ENCODE measurements at regions not wholly inside any gene's neighbourhood (a gene's known extent, or its start where the extent isn't known, plus 50 kb on each side); places are given as distances from the start of the nearest gene placed in this dataset.

DNA sequence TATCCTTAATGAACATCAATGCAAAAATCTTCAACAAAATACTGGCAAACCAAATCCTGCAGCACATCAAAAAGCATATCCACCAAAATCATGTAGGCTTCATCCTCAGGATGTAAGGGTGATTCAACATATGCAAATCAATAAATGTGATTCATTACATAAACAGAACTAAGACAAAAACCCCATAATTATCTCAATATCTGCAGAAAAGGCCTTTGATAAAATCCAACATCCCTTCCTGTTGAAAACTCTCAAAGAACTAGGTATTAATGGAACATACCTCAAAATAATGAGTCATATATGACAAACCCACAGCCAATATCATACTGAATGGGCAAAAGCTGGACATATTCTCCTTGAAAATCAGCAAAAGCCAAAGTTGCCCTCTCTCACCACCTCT is 54.6 kb upstream of the DEPDC1 start:
- DNase-seq (ENCODE audit: low read depth in 4 of 4, low spot score in 3 of 4), result no peak

- DNase-seq (ENCODE audit: low read depth in 4 of 4, low spot score in 3 of 4), result no peak
Observed at GRCh38 chr1:68558321-68559026, 61.6 kb upstream of the DEPDC1 start.

DNA sequence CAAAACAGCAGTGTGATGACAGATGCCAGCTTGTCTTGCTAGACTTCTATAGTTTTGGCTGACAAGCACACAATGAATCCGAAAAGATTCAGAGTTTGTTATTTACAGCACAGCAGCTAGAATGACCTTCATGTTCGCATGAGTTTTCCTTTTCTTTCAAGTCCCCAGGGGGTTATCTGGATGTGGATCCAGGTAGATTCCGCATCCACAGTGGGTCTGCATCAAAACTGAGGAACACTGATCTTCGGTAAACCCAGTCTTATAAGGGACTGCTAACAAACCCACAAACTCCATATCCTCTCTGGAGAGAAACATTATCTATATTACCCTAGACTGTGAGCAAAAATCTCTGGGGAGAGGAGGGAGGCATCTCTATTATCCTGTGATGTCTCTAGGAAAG is 69.0 kb upstream of the DEPDC1 start:
- no peak for DNase-seq (ENCODE audit: low read depth in 4 of 4, low spot score in 3 of 4)

DNA sequence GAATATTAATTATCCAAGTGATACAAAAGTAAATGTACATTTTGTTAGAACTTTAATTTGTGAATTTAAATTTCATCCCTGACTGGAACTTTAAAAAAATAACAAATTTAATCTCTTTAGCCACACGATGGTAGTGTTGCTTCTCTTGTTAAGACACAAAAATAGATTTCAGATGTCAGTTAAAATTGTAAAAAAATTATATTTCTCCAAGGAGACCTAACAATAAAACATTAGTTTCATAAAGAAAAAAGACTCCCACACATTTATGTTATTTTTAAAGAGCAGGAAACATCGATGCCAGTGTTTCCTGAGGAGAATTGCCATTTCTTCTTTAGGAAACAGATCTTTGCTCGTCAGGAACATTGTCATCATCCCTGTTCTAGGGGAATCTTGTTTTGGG is 74.0 kb upstream of the DEPDC1 start:
- DNase-seq (ENCODE audit: low read depth in 4 of 4, low spot score in 3 of 4), result no peak

DNA sequence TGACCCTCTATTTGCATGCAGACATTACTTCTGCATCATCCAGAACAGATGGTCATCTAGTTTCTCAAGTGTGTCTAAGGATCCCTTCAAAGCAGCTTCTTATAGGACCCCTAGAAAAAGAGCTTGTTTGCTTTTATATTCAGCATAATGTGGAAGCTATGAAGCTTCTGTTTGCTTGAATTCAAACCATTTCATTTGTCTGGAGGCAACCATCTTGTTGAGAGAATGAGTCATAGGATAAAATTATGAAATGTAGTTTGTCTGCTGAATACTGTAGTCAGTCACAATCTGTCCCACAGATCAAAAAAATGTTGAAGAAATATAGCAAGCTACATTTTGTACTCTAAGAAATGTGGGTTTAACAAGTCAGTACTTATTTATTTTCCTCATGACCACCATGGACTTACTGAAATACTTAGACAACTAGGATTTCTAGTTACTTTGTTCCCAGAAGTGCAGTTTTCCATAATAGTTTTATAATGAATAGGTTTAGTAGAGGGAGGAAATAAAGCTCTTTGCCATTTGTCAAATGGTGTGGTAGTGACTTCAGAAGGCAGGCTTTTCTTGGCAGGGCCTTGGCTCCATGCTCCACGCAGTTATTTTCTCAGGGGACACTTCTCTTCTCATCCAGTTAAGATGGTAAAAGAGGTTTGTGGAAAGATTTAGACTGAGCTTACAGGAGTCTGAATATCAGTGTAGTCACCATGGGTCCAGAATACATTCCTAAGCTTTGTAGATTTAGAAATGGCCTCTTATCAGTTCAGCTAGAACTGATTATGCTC is 74.8 kb upstream of the DEPDC1 start:
- DNase-seq (ENCODE audit: low read depth in 4 of 4, low spot score in 3 of 4), result no peak

- no peak for DNase-seq (ENCODE audit: low read depth in 4 of 4, low spot score in 3 of 4)
Observed at GRCh38 chr1:68585351-68585750, 88.5 kb upstream of the DEPDC1 start.

GRCh38 chr1:68586766-68587165 is 89.9 kb upstream of the DEPDC1 start:
- no peak for DNase-seq (ENCODE audit: low read depth in 4 of 4, low spot score in 3 of 4)

DNA sequence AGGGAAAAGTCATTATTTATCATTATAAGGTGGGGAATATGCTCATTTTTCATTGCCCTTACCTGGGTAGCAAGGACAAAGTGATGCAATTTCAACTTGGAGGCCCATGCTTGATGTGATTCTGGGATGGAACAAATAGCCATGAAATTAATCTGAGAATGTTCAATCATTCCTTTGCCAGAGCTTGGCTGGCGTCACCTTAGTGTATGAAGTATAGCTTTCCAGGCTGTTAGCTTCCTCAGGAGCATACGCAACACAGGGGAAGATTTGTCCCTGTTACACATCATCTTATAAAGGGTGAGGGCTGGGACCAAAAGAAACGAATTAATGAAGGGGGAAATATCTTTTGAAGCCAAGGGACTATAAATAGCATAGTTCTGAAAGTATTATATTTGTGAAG is 91.4 kb upstream of the DEPDC1 start:
- no peak for DNase-seq (ENCODE audit: low read depth in 4 of 4, low spot score in 3 of 4)

DNA sequence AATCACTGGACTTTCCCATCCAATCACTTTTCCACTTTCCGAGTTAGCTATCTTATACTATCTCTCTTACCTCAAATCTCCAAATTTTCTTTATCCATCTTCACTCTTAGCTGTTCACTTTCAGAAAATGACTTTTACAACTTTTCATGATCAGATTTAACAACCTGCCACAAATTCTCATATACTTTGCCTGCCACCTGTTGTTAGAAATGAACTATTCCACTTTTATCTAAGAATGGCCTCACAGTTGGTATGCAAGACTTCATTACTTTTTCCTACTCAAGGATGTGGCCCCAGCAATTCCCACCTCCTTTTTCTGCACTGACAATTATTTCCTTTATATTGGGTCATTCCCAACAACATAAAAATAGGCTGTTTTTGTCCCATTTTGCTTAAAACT is 93.6 kb upstream of the DEPDC1 start:
- DNase-seq (ENCODE audit: low read depth in 4 of 4, low spot score in 3 of 4), result no peak

DNA sequence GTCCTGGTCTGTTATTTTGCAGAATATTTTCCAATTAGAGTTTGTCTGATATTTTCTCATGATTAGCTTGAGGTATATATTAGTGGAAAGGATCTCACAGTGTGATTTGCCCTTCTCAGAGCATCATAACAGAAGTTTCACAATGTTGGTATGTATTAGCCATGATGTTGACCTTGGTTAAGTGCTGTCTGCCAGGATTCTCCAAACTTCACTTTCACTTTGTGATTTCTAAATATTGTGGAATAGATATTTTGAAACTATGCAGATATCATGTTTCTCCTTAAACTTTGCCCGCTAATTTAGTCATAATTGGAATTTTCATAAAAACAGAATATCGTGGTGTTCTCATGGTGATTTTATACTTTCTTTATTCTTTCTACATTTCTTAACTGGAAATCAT is 98.0 kb upstream of the DEPDC1 start:
- DNase-seq (ENCODE audit: low read depth in 4 of 4, low spot score in 3 of 4), result no peak

- DNase-seq (ENCODE audit: low read depth in 4 of 4, low spot score in 3 of 4), result peak in 3 of 4 donors; percentile 1 to 14 (median 12)
Observed at GRCh38 chr1:68600049-68600661, 103.3 kb upstream of the DEPDC1 start.

DNA sequence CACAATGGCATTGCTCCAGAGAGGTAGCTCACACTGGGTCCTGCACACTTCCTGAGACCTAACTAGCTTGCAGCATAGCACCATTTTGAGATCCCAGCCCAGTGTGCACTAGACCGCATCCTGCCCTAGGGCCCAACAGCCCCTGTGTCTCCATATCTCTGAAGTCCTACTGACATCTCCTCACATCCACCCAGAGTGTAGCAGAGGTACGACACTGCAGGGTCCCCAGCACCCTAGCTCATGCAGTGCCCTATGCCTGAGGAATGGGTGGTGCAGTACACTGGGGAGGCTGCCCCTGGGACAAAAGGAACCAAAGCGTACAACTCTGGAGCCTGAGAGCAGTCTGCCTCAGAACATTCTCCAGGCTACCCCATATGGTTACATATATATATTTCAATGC is 111.4 kb upstream of the DEPDC1 start:
- DNase-seq (ENCODE audit: low read depth in 4 of 4, low spot score in 3 of 4), result no peak

GRCh38 chr1:68615312-68615711 is 118.4 kb upstream of the DEPDC1 start:
- DNase-seq (ENCODE audit: low read depth in 4 of 4, low spot score in 3 of 4), result no peak

DNA sequence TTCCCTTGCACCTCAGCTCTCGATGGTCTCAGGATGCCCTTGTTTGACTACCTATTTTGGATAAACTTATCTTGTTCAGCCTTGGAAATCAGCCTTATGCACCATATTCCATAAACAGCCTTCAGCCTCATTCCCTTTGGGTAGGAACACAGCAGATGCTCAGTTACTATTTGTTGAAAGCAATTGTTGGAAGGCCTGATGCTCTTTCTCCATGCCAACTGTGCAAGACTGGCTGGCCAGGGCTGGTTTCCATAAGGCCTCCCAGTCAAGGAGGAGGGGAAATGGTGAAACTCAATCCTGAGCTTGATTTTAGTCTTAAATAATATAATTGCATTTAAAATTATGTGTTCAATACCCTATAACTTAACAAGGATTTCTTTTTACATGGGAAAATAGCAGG is 121.1 kb upstream of the DEPDC1 start:
- DNase-seq (ENCODE audit: low read depth in 4 of 4, low spot score in 3 of 4), result no peak

DNA sequence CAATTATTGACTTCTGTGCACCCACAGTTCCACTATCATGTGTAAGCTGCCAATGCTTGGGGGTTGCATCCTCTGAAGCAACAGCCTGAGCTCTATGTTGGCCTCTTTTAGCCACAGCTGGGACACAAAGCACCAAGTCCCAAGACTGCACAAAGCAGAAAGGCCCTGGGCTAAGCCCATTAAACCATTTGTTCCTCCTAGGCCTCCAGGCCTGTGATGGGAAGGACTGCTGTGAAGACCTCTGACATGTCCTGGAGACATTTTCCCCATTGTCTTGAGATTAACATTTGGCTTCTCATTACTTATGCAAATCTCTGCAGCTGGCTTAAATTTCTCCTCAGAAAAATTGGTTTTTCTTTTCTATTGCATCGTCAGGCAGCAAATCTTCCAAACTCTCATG is 123.7 kb upstream of the DEPDC1 start:
- DNase-seq (ENCODE audit: low read depth in 4 of 4, low spot score in 3 of 4), result no peak

DNA sequence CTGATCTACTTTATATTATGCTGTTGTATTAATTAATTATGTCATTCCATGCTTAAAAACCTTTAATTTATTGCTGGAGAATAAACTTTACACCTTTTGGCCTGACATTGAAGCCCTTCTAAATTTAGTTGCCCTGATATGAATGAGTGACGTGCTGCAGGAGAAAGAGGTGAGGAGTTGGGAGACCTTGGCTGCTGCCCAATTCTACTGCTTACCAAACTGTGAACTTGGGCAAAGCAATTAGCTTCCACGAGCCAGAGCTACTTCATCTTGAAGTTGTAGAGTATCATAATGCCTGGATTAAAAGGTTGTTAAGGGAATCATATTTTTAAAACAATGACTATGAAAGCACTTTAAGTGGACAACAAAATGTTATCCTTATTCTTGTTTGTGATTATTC is 126.8 kb upstream of the DEPDC1 start:
- DNase-seq (ENCODE audit: low read depth in 4 of 4, low spot score in 3 of 4), result no peak

DNA sequence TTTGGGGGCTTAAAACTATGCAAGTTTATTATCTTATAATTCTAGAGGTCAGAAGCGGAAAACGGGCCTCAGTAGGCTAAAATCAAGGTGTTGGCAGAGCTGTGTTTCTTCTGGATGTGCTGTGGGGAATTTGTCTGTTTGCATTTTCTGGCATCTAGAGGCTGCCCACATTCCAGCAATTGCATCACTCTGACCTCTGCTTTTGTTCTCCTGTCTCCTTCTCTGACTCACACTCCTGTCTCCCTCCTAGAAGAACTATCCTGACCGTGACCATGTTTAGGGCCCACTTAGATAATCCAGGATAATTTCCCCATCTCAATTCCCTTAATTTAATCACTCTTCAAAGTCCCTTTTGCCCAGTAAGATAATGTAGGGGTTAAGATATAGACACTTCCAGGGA is 127.4 kb upstream of the DEPDC1 start:
- DNase-seq (ENCODE audit: low read depth in 4 of 4, low spot score in 3 of 4), result no peak

GRCh38 chr1:68625624-68626023 is 128.7 kb upstream of the DEPDC1 start:
- DNase-seq (ENCODE audit: low read depth in 4 of 4, low spot score in 3 of 4), result no peak

DNA sequence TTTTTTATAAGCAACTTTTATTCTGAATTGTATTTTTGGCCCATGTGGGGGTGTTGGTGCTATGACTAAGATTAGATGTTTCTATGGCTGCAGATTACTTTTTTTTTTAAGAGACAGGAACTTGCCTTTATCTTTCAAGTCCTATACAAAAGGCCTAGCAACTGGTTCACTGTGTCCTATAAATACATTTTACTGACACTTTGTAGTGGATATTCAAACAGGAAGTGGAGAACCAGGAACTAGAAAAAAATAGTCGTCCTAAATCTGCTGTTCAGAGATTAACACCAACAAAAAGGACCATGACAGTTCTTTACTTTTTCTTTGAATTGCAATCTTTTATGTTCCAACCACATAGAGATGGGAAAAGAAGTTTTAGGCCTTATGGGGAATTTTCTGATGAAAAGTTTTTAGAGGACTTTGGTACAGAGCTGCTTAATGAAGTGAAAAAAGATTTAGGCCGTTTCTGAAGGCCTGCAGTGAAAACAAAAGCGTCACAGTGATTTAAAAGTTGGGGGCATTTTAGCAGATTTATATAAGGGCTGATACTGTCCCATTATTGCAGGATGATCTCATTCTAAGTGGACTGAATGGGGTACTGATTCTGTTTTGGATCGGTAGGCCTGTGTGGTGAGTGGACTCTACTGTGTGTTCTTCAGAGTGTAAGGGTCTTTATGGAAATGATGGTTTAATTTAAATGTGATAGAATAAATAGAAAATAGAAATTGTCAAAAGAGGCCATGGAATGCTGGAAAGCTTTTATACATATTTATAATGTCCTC is 136.4 kb upstream of the DEPDC1 start:
- DNase-seq (ENCODE audit: low read depth in 4 of 4, low spot score in 3 of 4), result no peak

DNA sequence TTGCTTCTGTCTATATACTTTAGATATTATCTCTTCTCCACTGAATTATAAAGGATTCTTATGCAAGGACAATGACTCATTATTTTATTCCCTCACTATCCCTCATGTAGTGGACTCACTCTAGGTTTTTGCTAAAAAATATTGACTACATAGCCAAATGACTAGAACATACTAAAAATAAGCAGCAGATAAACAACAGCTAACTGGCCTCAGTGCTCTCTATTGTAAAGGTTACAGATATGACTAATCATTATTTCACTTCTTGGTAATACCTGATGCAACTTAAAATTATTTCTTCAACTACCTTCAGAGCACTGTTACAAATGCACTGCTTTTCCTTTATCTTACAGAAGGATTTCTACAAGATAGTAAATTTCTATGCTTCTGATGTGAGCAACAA is 147.6 kb upstream of the DEPDC1 start:
- DNase-seq (ENCODE audit: low read depth in 4 of 4, low spot score in 3 of 4), result no peak

- no peak for DNase-seq (ENCODE audit: low read depth in 4 of 4, low spot score in 3 of 4)
Observed at GRCh38 chr1:68651115-68651514, 154.2 kb upstream of the DEPDC1 start.

Data from right renal pelvis (tissue), 4 donors.